NCI-H1105 treated with DMSO at 0.1 percent for 48 hours (cell line): ENCODE measurements at regions not wholly inside any gene's neighbourhood (a gene's known extent, or its start where the extent isn't known, plus 50 kb on each side); places are given as distances from the start of the nearest gene placed in this dataset.
"Not testable (repeated sequence)": the region's sequence is repeated elsewhere in the genome, so short reads cannot be mapped to it uniquely, and the experiment has no call there.

ENCODE experiments used
- DNase-seq: peaks from one replicate; lab custom pipeline; 2025; lab: John Stamatoyannopoulos, UW

DNA sequence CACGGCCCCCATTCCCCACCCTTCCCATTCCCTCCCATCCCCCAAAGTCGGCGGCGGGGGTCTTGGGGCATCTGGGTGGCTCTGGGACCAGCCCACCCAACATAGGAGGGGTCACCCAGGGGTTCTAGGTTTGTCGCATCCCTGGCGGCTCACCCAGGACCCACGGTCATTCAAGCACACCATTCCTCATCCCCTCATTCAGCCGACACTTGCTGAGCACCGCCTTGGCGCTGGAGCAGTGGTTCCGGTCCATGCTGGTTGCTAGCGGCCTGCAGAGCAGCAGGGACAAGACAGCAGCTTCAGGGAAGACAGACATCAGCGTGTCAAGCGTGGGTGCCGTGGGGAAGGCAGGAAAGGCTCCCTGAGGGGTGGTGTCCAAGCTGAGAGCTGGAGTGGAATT, 50.5 kb upstream of the OTOS start:
- no peak for DNase-seq

DNA sequence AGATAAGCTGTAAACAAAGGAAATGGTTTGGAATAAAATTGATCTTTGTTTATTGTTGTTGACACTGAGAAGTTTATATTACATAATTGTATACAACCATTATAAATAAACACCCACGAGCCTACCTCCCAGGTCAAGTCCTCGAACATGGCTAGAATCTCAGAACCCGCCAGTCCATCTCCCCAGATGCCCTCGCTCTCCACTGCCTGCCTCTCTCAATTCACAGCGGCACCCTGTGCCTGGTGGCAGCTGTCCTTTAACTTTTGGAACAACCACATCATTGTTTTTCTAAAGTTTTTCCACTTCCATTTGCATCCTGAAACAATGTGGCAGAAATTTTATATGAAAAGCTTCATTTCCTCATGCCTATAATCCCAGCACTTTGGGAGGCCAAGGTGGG, 52.2 kb upstream of the OTOS start:
- no peak for DNase-seq

DNA sequence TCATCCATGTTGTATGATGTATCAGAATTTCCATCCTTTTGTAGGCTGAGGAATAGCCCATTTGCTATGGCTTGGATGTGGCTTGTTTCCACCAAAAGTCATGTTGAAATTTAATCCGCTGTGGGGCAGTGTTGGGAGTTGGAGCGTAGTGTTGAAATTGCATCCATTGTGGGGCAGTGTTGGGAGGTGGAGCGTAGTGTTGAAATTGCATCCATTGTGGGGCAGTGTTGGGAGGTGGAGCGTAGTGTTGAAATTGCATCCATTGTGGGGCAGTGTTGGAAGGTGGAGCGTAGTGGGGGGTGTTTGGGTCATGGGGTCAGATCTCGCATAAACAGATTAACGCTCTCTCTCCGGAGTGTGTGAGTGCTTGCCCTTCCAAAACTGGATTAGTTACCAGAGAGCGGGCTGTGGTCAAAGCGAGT, 53.9 kb upstream of the OTOS start:
- DNase-seq, result not testable (repeated sequence)

DNA sequence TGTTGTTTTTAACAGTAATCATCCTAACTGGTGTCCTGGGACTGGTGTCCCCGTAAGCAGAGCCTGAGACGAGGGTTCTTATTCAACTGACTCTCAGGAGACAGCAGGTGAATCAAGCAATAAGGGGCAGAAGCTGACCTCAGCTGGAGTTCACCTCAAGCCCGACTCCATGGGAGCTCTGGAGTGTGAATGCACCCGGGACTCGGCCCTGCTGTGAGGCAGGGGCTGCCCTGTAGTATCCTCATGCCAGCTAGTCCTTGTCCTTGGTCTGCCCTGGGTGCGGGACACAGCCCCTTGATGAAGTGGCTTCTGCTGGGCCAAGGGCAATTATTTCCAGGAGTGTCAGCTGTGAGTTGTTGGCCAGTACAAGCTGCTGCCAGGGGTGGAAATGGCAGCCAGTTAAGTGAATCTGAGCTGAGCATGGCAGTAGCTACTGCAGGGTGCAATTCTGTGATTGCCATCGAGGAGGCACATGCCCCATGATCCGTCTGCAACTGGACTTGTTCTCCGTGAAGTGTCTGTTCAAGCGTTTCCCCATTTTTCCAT, 54.9 kb upstream of the OTOS start:
- DNase-seq, result no peak

DNA sequence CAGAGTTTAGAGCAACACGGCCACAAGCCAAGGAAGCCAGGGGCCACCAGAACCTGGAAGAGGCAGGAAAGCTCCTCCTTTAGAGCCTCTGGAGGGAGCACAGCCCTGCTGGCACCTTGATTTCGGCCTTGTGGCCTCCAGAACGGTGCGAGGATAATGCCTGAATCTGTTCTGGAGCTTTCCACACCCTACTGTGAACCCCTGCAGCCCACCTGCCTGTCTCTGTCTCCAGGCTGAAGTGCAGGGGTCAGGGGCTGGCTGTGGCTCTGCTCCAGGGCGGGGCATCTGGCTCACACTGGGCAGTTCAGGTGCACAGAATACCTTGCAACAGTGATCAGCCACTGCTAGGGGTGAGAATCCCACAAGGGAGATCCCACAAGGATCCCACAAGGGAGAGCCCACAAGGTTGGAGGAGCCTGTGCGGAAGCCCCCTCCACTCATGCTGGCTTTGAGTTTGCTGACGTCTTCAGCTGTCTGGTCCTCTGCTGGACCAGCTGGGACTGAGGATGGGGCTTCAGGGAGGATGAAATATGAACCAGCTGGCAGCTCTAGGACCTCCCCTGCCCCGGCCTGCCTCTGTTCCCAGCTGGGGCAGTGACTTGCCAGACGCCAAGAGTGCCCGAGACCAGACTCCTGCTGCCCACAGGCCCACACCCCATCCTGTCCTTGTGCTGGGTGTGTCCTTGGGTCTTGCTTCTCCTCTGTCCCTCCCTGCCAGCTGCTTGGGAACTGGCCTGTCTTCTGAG, 56.4 kb upstream of the OTOS start:
- DNase-seq, result no peak

DNA sequence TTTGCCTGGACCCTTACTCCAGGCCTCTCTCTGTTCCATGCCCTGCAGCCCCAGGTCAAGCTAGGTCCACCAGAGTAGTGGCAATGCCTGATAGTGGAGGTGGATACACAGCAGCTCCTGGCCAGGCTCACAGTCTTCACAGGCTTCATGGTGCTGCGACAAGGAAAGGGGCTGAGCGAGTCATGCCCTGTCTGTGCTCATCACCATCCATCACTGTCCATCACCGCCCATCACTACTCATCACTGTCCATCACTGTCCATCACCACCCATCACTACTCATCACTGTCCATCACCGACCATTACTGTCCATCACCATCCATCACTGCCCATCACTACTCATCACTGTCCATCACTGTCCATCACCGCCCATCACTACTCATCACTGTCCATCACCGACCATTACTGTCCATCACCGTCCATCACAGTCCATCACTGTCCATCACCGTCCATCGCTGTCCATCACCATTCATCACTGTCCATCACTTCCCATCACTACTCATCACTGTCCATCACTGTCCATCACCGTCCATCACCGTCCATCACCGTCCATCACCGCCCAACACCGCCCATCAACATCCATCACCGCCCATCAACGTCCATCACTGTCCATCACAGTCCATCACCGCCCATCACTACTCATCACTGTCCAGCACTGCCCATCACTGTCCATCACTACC, 57.1 kb upstream of the OTOS start:
- DNase-seq, result no peak

DNA sequence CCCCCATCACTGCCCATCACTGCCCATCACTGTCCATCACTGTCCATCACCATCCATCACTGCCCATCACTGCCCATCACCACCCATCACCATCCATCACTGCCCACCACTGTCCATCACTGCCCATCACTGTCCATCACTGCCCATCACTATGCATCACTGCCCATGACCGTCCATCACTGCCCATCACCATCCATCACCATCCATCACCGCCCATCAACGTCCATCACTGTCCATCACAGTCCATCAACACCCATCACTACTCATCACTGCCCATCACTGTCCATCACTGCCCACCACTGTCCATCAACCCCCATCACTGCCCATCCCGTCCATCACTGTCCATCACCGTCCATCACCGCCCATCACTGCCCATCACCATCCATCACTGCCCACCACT, 57.8 kb upstream of the OTOS start:
- no peak for DNase-seq

DNA sequence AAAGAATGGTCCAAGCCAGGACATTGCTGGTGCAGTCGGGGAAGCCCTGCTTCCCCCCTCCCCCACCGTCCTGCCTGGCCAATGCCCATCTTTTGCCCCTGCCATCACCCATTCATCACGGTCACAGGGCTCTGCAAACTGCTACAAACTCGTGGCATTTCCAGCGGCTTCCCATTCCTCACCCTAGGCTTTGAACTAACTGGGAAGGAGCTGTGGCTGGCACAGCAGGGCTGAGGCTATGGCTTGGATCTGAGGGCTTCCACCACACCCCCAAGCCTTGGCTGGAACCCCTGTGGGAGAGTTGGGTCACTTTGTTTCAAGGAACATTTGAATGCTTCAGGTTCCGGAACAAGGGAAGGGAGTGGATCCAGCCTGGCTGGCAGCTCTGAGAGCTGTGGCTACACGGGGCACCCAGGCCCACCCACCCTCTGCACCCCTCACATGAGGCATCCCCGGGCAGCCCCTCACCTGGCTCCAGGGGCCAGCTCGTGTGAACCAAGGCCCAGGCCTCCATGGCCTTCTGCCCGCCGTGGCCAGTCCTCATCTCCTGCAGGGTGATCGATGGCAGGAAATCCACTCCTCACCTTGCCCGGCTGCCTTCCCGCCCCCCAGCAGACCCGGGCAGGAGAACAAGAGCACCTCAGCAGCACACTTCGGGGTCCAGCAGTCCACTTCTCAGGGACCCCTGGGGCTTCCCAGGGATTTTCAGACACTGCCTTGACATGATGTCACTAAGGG, 58.8 kb upstream of the OTOS start:
- DNase-seq, result no peak

DNA sequence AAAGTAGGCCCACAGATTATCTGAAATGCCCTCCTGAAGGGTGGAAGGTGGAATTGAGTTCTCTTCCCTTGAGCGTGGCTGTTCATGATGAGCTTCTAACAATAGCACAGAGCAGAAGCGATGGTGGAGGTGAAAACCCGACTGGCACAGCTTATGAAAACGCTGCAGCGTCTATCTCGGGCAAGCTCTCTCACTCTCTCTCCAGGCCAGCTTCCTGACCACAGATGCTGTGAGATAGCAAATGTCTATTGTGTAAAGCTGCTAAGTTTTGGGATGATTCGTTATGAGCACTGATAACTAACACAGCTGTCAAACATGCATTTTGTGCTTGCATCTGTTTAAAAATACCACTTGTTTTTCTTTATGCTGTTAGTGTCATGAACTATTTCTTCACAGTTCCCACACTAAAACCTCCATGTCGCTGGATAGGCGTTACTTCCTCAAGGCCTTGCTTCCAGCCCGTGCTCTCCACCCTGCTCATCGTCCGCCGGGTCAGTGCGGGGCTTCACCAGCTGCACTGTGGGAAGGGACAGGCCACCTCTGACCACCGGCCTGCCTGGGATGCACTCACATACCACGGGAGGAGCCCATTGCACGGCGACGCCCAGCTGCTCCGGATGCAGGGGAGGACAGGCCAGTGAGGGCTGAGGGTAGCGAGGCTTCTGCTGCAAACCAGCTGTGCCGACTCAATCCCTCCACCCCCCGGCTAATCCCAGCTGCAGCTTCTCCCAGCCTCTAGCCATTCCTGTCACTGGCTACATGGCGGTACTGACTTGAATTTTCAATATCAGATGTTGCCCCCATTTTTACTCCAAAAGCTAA, 60.0 kb upstream of the OTOS start:
- no peak for DNase-seq

DNA sequence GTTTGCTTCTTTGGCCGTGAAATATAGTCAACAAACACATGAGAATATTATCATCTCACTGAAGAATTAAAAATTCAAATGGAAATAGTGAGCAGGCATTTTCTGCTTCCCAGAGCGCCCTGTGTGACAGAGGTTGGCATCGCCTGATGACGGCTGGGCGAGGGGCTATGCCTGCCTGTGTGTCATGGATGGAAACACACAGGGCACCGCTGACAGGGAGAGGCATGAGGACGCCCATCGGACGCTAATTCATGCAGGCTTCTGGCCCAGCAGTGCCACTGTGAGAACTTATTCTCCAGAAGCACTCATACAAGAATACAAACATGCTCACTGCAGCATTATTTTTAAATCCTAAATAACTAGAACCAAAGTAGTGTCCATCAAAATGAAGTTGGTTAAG, 61.4 kb upstream of the OTOS start:
- no peak for DNase-seq

DNA sequence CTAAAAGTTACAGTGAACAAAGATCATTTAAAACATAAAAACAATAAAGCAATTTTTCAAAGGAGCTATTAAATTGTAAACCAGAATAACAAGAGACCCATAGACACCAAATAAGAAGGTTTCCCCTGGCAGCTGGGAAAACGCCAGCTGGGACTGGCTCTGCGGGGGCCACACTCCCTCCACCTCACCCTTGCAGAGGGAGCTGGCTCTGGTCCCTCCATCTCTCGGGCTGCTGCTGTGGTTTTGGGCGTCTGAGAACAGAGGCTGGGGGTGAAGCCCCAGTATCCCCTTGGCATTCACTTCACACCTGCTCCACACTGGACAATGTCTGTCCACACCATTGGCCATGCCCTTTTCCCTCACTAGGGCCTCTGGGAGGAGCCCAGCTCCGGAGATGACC, 62.1 kb upstream of the OTOS start:
- DNase-seq, result no peak

DNA sequence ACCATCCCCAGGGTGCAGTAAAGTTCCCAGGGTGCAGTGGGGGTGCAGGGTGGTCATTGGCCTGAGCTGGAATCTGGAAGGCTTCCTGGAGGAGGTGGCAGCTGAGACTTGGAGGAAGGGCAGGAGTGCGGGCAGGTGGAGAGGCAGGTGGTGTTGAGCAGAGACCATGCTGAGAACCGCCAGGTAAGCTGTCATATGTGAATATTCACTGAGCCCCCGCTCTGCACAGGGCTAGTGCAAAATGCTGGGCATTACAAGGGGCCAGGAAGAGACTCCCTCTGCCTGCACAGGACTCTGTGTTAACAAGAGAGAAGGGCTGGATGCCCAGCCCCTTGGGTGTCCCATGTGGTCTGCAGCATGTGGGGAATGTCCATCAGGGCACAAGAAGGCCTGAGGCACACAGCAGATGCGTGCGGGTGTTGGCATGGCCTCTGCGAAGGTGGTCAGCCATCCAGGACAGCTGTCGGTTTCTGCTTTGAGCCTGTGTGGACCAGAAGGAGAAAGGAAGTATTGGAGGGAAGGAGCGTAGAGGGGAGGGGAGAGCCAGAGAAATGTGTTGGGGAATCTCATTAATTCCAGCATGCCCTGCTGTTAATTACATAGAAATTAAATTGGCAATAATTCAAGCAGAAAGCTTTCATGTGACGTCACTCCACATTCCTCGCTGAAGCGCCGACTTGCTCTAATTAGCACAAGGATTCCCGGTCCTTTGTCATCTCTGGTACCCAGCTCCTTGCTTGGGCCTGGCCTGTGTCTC, 62.8 kb upstream of the OTOS start:
- no peak for DNase-seq

DNA sequence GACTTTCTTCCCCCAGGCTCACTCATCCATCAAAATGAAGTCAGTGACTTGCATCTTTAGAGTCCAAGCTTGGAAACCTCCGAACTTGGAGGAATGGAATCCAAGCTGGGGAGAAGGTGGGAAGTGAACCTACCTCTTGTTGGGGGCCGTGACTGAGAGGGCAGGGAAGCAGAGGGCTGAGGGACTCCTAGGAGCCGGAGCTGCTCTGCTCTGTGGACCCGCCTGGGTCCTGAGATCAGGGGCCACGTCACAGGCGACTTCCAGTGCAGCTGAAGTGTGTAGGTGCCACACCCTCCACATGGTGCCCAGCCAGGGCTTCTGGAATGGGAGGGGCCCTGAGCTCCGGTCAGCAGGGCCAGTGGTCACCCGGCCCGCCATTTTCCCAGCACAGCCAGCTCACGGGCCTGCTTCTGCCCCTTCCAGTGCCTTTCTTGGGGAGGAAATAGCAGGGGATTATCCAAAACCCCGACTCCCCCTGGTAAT, 63.4 kb upstream of the OTOS start:
- no peak for DNase-seq

DNA sequence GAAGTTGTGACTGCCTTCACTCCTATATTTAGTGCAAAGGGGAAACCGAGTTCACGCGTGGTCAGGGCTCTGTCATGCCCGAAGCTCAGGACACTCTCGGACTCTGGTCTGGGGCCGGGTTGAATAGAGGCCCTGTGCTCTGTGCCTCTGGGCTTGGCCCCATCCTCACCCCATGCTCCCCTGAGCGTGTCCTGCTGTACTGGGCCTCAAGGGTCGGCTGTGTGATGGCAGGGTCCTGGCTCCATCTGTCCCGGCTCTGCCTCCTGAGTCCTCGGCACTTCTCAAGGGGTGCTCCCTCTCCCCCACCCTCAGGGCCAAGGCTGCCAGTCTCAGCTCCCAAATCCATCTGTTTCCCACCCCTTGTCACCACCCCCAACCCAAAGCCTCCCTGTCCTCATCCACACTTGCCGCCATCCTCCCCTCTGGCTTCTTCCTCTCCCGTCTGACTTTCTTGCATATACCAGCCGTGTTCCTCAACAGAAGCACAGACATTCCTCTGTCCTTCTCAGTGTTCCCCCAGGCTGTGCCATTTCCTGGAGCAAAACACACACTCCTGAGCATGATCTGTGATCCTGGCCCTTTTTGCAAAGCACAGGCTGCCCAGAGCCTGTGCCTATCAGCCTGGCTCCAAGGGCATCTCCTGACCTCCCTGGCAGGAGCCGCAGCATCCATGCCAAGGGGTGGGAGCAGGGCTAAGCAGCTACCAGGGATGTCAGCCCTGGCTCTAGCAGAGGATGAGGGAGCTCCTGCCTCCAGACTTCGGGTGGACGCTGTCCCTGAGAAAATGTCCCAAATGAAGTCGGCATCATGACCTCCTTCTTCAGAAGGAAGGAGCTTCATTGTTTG, 64.2 kb upstream of the OTOS start:
- no peak for DNase-seq

DNA sequence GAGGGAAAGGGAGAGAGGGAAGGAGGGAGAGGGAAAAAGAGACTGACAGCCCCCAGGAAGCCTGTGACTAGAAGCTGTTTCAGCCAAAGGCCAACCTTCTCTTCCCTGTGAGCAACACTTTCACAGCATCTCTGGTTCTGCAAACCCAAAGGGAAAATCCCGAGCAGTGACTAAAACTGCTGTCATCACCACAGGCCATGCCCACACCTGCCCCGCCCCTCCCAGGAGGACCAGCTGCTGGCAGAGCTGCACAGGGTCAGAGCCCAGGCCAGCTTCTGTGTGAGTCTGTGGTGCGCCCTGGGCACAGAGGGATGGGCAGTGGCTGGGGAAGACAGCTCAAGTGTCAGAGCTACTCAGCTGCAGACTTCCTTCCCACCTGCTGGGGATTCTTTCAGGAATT, 64.9 kb upstream of the OTOS start:
- DNase-seq, result no peak

DNA sequence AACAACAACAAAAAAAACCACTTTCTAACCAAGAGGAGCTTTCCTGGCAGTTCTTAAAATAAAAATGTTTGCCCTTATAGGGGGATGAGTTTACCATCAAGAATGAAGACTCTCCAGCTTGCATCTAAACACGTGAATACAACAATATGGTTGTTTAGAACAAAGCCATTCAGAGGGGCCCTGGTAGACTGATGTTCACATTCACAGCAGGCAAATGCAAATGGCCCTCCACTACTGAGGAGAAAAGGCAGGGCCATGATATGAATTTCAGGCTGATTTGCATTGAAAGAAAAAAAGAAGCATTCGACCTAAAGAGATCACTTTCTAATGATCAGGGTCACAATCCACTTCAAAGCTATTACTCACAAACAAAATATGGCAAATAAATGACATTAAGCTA, 65.3 kb upstream of the OTOS start:
- no peak for DNase-seq

DNA sequence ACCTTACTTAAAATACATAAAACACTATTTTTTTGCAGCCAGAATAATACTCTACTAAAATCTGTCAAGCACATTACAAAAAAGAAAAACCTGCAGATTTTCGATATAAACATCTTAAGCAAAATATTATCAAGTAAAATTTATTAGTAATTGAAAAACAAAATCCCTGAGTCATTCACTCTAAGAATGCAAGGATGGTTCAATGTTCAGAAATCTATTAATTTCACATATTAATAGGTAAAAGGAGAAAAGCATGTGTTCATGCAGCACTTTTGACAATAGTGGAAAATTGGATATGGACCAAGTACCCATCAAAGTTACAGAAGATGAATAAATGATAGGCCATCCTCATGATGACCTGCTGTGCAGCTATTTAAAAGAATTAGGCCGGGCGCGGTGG, 66.2 kb upstream of the OTOS start:
- no peak for DNase-seq

DNA sequence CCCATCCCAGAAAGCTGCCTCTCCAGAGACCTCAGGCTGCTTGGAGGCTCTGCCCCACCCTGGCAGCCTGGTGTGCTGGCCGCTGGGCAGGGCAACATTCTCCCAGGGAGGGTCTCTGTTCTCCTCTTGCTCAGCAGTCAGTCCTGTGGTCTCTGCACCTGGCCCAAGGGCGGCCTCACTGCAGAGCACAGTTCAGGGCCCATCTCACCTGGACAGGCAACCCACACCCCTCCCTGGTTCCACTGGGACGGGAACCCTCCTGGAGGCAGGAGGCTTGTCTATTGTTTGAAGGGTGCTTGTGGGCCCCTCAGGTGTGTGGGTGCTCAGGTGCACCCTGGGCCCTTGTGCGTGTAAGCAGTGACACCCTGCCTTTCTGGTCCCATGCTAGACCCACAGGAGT, 67.2 kb upstream of the OTOS start:
- DNase-seq, result no peak

DNA sequence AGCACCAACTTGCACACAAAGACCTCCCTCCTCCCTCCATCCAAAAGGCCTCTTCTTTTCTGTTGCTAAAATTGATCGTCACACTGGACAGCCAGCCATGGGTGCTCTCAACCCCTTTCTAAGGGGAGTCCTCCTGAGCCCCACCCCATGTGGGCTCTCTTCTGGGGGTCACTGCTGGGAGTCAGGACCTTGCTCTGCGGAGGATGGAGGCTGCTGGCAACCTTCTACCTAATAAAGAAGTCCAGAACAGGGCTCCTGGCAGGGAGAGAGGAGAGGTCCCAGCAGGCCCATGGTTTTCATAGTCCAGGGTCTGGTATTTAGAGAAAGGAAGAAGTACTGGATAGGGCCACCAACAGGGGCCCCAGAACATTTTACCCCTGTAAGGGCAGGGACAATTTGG, 67.6 kb upstream of the OTOS start:
- DNase-seq, result no peak

DNA sequence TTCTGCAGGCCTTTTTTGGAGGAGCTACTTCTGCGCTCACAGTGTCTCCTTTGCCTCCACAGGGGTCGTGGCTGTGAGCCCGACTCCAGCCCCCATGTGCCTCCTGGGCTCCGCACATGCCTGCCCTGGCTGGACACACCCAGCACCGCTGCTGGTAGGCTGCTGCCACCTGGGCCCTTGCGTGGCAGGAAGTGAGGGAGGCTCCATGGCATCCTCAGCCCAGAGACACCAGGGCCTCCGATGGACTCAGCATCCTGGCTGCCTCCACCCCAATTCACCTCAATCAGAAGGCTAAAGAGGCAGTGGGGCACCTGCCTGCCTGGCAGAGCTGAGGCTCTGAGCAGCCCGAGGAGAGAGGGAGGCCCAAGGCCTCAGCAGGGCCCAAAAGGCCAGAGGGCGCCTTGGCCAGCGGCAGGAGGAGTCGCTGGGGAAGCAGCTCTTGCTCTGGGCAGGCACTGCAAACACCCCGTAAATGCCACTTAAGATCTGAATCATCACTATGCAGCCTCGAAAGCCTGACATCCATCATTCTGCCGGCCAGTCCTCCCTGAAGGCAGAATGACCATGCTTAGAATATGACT, 68.3 kb upstream of the OTOS start:
- DNase-seq, result no peak
